HEK293 (cell line): ENCODE measurements at regions not wholly inside any gene's neighbourhood (a gene's known extent, or its start where the extent isn't known, plus 50 kb on each side); places are given as distances from the start of the nearest gene placed in this dataset.

Source experiments
- CTCF ChIA-PET: fragments of 350-600 bp; formaldehyde crosslinking; extraction: SDS; loops from one replicate; lab custom pipeline; 2021; ENCODE audit warnings: antibody characterized with exemption; lab: Yijun Ruan, JAX
- POLR2A ChIA-PET: fragments of 300-600 bp; formaldehyde crosslinking; extraction: SDS; loops from one replicate; lab custom pipeline; 2020; ENCODE audit warnings: antibody characterized with exemption, inconsistent platforms; lab: Yijun Ruan, JAX
- H3K27ac ChIP-seq: fragments of 200-500 bp; sonication (Bioruptor generic); 2 replicates; pipeline ENCODE4 v1.5.1; 2014; ENCODE audit warnings: low read depth, low read length, control low read depth, inconsistent platforms; ENCODE audit errors: extremely low read depth
- H3K36me3 ChIP-seq, 2 experiments: fragments of 200-500 bp in 1 of 2; sonication (Bioruptor generic) in 1 of 2; 1 replicate in 1 of 2; 2 replicates in 1 of 2; pipeline ENCODE4 v1.5.1; 2014 to 2017; ENCODE audit warnings: inconsistent platforms in 2 of 2, low read length in 2 of 2; ENCODE audit not compliant: control insufficient read depth in 2 of 2, insufficient read depth in 1 of 2
- H3K4me1 ChIP-seq: fragments of 200-500 bp; sonication (Bioruptor generic); 2 replicates; pipeline ENCODE4 v1.5.1; 2014; ENCODE audit warnings: mild to moderate bottlenecking, low read length, inconsistent platforms; ENCODE audit not compliant: control insufficient read depth, insufficient read depth
- H3K4me3 ChIP-seq: 2 replicates; pipeline ENCODE4 v1.5.1; 2011; ENCODE audit warnings: low read depth, mild to moderate bottlenecking, control low read depth, low read length, moderate library complexity
- H3K9me3 ChIP-seq: fragments of 200-500 bp; sonication (Bioruptor generic); 2 replicates; pipeline ENCODE4 v1.5.1; 2014; ENCODE audit warnings: low read depth, low read length, inconsistent platforms; ENCODE audit not compliant: control insufficient read depth, insufficient read depth
- FEZF1 ChIP-seq: fragments of 450-650 bp; formaldehyde crosslinking; IDR thresholded peaks from 2 replicates; pipeline ENCODE4 v1.5.1; 2016; ENCODE audit warnings: missing biosample characterization, missing genetic modification characterization
- GLI2 ChIP-seq: fragments of 450-650 bp; formaldehyde crosslinking; IDR thresholded peaks from 2 replicates; pipeline ENCODE4; 2017; ENCODE audit warnings: missing biosample characterization, missing genetic modification characterization, low read depth, borderline replicate concordance
- HOXD13 ChIP-seq: sonication (generic); formaldehyde crosslinking; IDR thresholded peaks from 2 replicates; pipeline ENCODE4 v1.8.0; 2022; ENCODE audit warnings: missing genetic modification reagents, borderline replicate concordance
- KLF8 ChIP-seq: fragments of 450-650 bp; formaldehyde crosslinking; IDR thresholded peaks from 2 replicates; pipeline ENCODE4 v1.5.1; 2016; ENCODE audit warnings: missing biosample characterization, missing genetic modification characterization
- MYNN ChIP-seq: fragments of 450-650 bp; formaldehyde crosslinking; IDR thresholded peaks from 2 replicates; pipeline ENCODE4 v1.5.1; 2016; ENCODE audit warnings: missing biosample characterization, missing genetic modification characterization, borderline replicate concordance
- SP2 ChIP-seq: fragments of 450-650 bp; formaldehyde crosslinking; IDR thresholded peaks from 2 replicates; pipeline ENCODE4 v1.5.1; 2016; ENCODE audit warnings: missing biosample characterization, missing genetic modification characterization
- SP3 ChIP-seq: fragments of 450-650 bp; formaldehyde crosslinking; IDR thresholded peaks from 2 replicates; pipeline ENCODE4 v1.5.1; 2016; ENCODE audit warnings: missing biosample characterization, missing genetic modification characterization
- ZNF146 ChIP-seq: fragments of 450-650 bp; formaldehyde crosslinking; IDR thresholded peaks from 2 replicates; pipeline ENCODE4 v1.5.1; 2016; ENCODE audit warnings: missing biosample characterization, missing genetic modification characterization
- ZNF155 ChIP-seq: fragments of 450-650 bp; formaldehyde crosslinking; IDR thresholded peaks from 2 replicates; pipeline ENCODE4 v1.5.1; 2016; ENCODE audit warnings: missing biosample characterization, missing genetic modification characterization
- ZNF324 ChIP-seq: fragments of 450-650 bp; formaldehyde crosslinking; IDR thresholded peaks from 2 replicates; pipeline ENCODE4 v1.5.1; 2016; ENCODE audit warnings: missing biosample characterization, missing genetic modification characterization
- ZNF354C ChIP-seq: fragments of 450-650 bp; formaldehyde crosslinking; IDR thresholded peaks from 2 replicates; pipeline ENCODE4 v1.5.1; 2016; ENCODE audit warnings: missing biosample characterization, missing genetic modification characterization, low read depth, borderline replicate concordance
- ZNF501 ChIP-seq: fragments of 450-650 bp; formaldehyde crosslinking; IDR thresholded peaks from 2 replicates; pipeline ENCODE4 v1.5.1; 2016; ENCODE audit warnings: missing biosample characterization, missing genetic modification characterization
- ZNF571 ChIP-seq: fragments of 450-650 bp; formaldehyde crosslinking; IDR thresholded peaks from 2 replicates; pipeline ENCODE4 v1.5.0; 2017; ENCODE audit warnings: missing biosample characterization, missing genetic modification characterization
- ZNF585B ChIP-seq: fragments of 450-650 bp; formaldehyde crosslinking; IDR thresholded peaks from 2 replicates; pipeline ENCODE4 v1.5.1; 2016; ENCODE audit warnings: missing biosample characterization, missing genetic modification characterization
- ZNF664 ChIP-seq: fragments of 450-650 bp; formaldehyde crosslinking; IDR thresholded peaks from 2 replicates; pipeline ENCODE4 v1.5.1; 2016; ENCODE audit warnings: missing biosample characterization, missing genetic modification characterization
- ZNF670 ChIP-seq: fragments of 450-650 bp; formaldehyde crosslinking; IDR thresholded peaks from 2 replicates; pipeline ENCODE4 v1.5.1; 2016; ENCODE audit warnings: missing biosample characterization, missing genetic modification characterization, low read depth
- ZSCAN30 ChIP-seq: fragments of 450-650 bp; IDR thresholded peaks from 2 replicates; pipeline ENCODE4 v1.5.1; 2018; ENCODE audit warnings: missing biosample characterization, mild to moderate bottlenecking, missing genetic modification characterization, moderate library complexity
- ZXDB ChIP-seq: fragments of 450-650 bp; formaldehyde crosslinking; IDR thresholded peaks from 2 replicates; pipeline ENCODE4 v1.5.1; 2016; ENCODE audit warnings: missing biosample characterization, missing genetic modification characterization
- TF ChIP-seq, protein P1 (sequence below): fragments of 450-650 bp; formaldehyde crosslinking; IDR thresholded peaks from 2 replicates; pipeline ENCODE4 v1.5.1; 2016; ENCODE audit warnings: missing biosample characterization, missing genetic modification characterization
- TF ChIP-seq, protein P2 (sequence below): fragments of 450-650 bp; formaldehyde crosslinking; IDR thresholded peaks from 2 replicates; pipeline ENCODE4 v1.5.1; 2016; ENCODE audit warnings: missing biosample characterization, missing genetic modification characterization
- TF ChIP-seq, protein P3 (sequence below): fragments of 450-650 bp; formaldehyde crosslinking; IDR thresholded peaks from 2 replicates; pipeline ENCODE4 v1.5.1; 2016; ENCODE audit warnings: missing biosample characterization, missing genetic modification characterization
- TF ChIP-seq, protein P4 (sequence below): fragments of 450-650 bp; formaldehyde crosslinking; IDR thresholded peaks from 2 replicates; pipeline ENCODE4 v1.5.1; 2017; ENCODE audit warnings: missing biosample characterization, missing genetic modification characterization

DNA sequence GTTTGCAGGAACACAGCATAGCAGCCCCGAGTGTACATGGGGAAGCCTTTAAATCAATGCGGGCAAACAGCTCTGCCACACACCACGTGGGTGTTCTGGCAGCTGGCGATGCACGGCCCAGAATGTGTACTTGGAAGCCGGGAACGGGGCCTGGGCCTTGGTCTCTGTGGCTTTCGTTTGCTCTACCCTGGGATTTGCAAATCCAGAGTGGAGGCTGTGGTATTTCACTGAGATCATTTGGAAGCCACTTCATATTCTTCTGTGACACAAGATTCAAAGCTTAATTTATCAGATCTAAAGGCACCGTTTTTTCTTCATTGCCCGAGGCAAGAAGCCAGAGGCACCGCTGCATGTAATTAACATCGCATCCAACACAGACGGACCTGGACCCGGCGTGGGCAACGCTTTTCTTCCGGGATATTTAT is 246.3 kb upstream of the MYT1L start:
- Histone ChIP-seq H3K4me3 (no peak overlapping the region), H3K27ac (no peak overlapping the region), H3K36me3 (no peaks in the 10 kb centered on the region), H3K4me1 (no peaks in the 10 kb centered on the region), H3K9me3 (no peaks in the 10 kb centered on the region)
- POLR2A ChIA-PET = no interaction called here
- TF ChIP-seq, protein P1, sequence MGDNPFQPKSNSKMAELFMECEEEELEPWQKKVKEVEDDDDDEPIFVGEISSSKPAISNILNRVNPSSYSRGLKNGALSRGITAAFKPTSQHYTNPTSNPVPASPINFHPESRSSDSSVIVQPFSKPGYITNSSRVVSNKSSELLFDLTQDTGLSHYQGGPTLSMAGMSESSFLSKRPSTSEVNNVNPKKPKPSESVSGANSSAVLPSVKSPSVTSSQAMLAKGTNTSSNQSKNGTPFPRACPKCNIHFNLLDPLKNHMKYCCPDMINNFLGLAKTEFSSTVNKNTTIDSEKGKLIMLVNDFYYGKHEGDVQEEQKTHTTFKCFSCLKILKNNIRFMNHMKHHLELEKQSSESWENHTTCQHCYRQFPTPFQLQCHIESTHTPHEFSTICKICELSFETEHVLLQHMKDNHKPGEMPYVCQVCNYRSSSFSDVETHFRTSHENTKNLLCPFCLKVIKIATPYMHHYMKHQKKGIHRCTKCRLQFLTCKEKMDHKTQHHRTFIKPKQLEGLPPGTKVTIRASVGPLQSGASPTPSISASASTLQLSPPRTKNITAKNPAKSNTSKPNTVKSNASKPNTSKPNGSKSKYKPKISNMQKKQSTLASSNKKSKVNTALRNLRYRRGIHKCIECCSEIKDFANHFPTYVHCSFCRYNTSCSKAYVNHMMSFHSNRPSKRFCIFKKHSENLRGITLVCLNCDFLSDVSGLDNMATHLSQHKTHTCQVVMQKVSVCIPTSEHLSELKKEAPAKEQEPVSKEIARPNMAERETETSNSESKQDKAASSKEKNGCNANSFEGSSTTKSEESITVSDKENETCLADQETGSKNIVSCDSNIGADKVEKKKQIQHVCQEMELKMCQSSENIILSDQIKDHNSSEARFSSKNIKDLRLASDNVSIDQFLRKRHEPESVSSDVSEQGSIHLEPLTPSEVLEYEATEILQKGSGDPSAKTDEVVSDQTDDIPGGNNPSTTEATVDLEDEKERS (tag by site-specific recombination) = no peak
- TF ChIP-seq ZNF155 (tag by site-specific recombination) (no peak), ZXDB (no peak), SP3 (tag by site-specific recombination) (no peak), ZNF664 (no peak), ZSCAN30 (no peak), GLI2 (no peak), KLF8 (tag by site-specific recombination) (no peak), FEZF1 (tag by site-specific recombination) (no peak), ZNF670 (tag by site-specific recombination) (no peak), ZNF585B (tag by site-specific recombination) (no peak), ZNF501 (tag by site-specific recombination) (no peak), ZNF571 (no peak)
- TF ChIP-seq, protein P2, sequence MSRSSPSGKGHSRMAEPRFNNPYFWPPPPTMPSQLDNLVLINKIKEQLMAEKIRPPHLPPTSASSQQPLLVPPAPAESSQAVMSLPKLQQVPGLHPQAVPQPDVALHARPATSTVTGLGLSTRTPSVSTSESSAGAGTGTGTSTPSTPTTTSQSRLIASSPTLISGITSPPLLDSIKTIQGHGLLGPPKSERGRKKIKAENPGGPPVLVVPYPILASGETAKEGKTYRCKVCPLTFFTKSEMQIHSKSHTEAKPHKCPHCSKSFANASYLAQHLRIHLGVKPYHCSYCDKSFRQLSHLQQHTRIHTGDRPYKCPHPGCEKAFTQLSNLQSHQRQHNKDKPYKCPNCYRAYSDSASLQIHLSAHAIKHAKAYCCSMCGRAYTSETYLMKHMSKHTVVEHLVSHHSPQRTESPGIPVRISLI (tag by site-specific recombination) = no peak
- CTCF ChIA-PET = no interaction called here

DNA sequence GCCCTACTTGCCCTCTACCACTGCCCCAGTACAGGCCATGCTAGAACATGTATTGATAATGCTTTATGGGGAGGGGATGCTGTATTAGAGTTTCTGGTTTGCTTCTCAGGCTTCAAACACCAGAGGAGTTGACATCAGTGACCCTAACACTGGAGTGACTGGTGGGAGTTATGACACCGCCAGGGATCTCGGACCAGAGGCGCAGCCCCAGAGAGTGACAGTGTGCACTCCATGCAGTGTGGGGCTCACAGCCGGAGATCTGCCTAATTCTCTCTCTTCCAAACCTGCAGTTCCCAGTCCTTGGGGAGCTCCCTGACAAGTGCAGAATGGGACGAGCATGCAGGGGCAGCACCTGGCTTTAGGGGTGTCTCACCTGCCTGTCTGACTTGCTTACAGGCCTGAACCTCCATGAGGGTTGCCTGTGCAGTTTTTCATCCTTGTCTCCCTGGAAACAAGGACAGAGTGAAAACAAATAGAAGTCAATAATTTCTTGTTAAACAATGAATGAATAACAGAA is 244.9 kb upstream of the MYT1L start:
- POLR2A ChIA-PET = no interaction called here
- TF ChIP-seq MYNN (tag by site-specific recombination) = no peak
- no peak for TF ChIP-seq HOXD13
- TF ChIP-seq ZNF354C (tag by site-specific recombination) = no peak
- TF ChIP-seq ZNF146 = no peak
- TF ChIP-seq SP2 (tag by site-specific recombination) = no peak
- Histone ChIP-seq H3K9me3 (no peaks in the 10 kb centered on the region), H3K4me1 (no peaks in the 10 kb centered on the region), H3K27ac (no peak overlapping the region), H3K4me3 (no peak overlapping the region), H3K36me3 (no peaks in the 10 kb centered on the region)
- CTCF ChIA-PET = no interaction called here

DNA sequence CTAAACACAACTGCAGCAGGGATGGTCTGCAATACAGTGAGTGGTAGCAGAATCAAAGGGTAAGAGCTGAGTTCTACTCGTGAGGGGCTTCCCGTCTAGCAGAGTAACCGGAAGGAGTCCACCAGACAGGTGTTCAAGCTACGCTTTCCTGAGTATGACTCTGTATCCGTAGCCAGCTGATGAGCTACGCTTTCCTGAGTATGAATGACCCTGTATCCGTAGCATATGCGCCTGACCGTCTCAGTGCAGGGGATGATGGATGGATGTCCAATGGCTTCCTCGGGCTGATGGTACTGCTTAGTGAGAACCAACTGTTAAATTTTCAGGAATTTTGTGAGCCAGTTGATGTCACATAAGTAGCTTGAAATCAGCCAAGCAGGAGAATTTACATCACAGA is 244.1 kb upstream of the MYT1L start:
- Histone ChIP-seq H3K4me3 (no peak overlapping the region), H3K36me3 (no peaks in the 10 kb centered on the region), H3K27ac (no peak overlapping the region), H3K9me3 (no peaks in the 10 kb centered on the region), H3K4me1 (no peaks in the 10 kb centered on the region)
- ChIA-PET CTCF (no interaction called here), POLR2A (no interaction called here)
- TF ChIP-seq, protein P3, sequence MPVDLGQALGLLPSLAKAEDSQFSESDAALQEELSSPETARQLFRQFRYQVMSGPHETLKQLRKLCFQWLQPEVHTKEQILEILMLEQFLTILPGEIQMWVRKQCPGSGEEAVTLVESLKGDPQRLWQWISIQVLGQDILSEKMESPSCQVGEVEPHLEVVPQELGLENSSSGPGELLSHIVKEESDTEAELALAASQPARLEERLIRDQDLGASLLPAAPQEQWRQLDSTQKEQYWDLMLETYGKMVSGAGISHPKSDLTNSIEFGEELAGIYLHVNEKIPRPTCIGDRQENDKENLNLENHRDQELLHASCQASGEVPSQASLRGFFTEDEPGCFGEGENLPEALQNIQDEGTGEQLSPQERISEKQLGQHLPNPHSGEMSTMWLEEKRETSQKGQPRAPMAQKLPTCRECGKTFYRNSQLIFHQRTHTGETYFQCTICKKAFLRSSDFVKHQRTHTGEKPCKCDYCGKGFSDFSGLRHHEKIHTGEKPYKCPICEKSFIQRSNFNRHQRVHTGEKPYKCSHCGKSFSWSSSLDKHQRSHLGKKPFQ (tag by site-specific recombination) = no peak
- TF ChIP-seq KLF8 (tag by site-specific recombination) (no peak), ZNF324 (no peak)
- TF ChIP-seq, protein P1 (tag by site-specific recombination) = no peak
- TF ChIP-seq, protein P4, sequence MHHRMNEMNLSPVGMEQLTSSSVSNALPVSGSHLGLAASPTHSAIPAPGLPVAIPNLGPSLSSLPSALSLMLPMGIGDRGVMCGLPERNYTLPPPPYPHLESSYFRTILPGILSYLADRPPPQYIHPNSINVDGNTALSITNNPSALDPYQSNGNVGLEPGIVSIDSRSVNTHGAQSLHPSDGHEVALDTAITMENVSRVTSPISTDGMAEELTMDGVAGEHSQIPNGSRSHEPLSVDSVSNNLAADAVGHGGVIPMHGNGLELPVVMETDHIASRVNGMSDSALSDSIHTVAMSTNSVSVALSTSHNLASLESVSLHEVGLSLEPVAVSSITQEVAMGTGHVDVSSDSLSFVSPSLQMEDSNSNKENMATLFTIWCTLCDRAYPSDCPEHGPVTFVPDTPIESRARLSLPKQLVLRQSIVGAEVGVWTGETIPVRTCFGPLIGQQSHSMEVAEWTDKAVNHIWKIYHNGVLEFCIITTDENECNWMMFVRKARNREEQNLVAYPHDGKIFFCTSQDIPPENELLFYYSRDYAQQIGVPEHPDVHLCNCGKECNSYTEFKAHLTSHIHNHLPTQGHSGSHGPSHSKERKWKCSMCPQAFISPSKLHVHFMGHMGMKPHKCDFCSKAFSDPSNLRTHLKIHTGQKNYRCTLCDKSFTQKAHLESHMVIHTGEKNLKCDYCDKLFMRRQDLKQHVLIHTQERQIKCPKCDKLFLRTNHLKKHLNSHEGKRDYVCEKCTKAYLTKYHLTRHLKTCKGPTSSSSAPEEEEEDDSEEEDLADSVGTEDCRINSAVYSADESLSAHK (tag by site-specific recombination) = no peak
